ENCODE measurements at regions not wholly inside any gene's neighbourhood (a gene's known extent, or its start where the extent isn't known, plus 50 kb on each side); places are given as distances from the start of the nearest gene placed in this dataset.

DNA sequence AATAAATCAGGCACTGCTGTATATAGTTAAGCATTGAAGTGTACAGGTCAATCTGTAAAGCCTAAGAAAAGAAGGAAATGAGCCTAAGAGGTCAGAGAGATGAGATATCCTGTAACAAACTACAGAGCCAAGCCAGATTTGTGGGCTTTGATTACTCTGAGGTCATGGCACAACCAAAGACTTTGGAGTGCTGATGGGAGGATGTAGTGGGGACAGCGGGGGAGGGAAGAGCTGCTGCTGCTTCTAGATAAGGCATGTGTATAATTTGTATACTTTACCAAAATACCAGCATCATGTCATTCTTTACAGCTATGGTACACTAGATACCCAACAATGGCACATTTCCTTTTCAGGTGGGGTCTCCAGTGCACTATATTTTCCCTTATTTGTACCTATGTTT, 102.5 kb downstream of the OGFRL1 start:
- Mint-ChIP-seq H3K4me3 (no peak overlapping the region), H3K27ac (no peak overlapping the region), H3K36me3 (no peaks in the 10 kb centered on the region), H3K4me1 (peaks cover 1% of the 10 kb centered on the region), H3K9me3 (no peaks in the 10 kb centered on the region)
- DNase-seq (ENCODE audit: low spot score in 2 of 2) (no peak), ATAC-seq (no peak)

DNA sequence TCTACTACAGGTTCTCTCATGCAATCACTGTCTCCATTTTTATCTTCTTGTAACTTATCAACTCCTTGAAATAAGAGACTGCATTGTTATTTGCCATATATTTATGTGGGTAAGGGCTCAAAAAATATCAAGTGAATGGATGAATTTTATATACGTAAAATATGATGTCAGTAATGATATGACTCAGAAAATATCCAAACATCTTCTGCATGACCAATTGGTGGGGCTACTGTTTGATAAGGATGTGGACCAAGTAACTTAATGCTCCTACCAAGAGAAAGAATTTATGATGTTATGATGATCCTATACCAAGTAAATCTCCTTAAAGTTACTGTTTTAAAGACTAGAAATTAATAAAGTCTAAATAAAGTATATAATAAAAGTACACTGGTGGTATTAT, 103.7 kb downstream of the OGFRL1 start:
- Mint-ChIP-seq H3K4me1 (peaks cover 9% of the 10 kb centered on the region), H3K4me3 (no peak overlapping the region), H3K36me3 (no peaks in the 10 kb centered on the region), H3K9me3 (peaks cover 2% of the 10 kb centered on the region), H3K27ac (no peak overlapping the region)
- ATAC-seq (no peak), DNase-seq (ENCODE audit: low spot score in 2 of 2) (no peak)

DNA sequence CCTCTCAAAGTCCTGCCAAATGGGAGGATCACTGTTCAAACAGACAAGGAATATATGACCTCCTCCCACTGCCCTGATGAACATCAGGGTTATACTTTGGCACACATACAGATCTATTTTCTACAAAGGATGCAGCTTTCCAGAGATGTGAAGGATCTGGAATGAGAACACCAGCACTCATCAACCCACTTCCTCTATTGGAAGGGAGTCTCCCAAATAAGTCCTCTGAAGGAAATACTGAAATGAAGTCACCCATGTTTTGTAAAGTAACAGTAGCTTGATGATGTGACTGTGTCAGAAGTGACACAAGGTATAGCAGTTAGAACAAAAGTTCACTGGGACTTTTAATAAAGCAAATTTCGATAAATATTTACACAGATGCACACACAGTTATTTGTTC, 104.9 kb downstream of the OGFRL1 start:
- Mint-ChIP-seq H3K36me3 (no peaks in the 10 kb centered on the region), H3K4me1 (peaks cover 9% of the 10 kb centered on the region)

DNA sequence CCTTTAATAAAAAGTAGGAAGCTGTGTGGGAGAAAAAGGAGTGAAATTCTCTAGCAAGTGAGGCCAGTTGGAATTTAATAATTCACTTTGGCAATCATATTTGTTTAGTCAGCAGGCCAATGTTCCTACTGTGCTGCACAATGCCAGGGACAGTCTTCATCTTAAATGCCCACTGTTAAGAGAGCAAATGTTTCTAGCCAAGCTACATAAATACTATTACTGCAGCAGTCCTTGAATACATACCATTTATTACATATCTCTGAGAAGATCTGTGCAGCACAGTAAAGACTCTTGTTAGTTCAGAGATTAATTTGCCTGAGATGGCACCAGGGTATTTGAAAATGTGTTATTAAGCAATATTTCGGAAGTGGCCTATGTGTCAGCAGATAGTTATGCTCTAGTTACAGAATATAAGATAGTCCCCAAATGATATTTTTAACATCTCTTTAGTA, 105.4 kb downstream of the OGFRL1 start:
- peaks cover 2% of the 10 kb centered on the region for H3K9me3 Mint-ChIP-seq
- no peaks in the 10 kb centered on the region for H3K36me3 Mint-ChIP-seq
- H3K4me3 Mint-ChIP-seq: no peak overlapping the region
- no peak overlapping the region for H3K27ac Mint-ChIP-seq
- peaks cover 9% of the 10 kb centered on the region for H3K4me1 Mint-ChIP-seq
- DNase-seq (ENCODE audit: low spot score in 2 of 2): no peak
- ATAC-seq: no peak

More for the DNA sequence above, 104.9 kb downstream of the OGFRL1 start:
- DNase-seq (ENCODE audit: low spot score in 2 of 2) (no peak), ATAC-seq (no peak)
- H3K9me3 Mint-ChIP-seq: peaks cover 2% of the 10 kb centered on the region
- no peak overlapping the region for H3K4me3 Mint-ChIP-seq
- H3K27ac Mint-ChIP-seq: no peak overlapping the region

DNA sequence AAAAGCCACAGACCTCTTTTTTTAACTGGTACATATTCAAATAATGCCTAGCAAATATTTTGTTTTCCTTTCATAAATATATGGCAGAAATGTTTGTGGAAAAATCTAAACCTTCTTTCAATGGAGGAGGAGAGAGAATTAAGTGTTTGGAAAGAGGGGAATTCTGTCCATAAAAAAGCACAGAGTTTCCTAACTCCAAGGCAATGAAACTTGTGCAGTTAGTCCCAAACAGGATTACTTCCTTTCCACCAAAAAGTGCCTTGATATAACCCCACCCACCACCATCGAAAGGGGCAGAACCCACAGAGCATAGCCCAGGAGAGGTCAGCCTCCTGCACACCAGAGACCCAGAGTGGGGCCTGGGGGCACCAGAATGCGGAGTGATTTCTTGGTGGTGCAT, 106.3 kb downstream of the OGFRL1 start:
- DNase-seq (ENCODE audit: low spot score in 2 of 2) (no peak), ATAC-seq (no peak)
- Mint-ChIP-seq H3K9me3 (peaks cover 2% of the 10 kb centered on the region), H3K27ac (no peak overlapping the region), H3K4me3 (no peak overlapping the region), H3K4me1 (peaks cover 9% of the 10 kb centered on the region), H3K36me3 (no peaks in the 10 kb centered on the region)

DNA sequence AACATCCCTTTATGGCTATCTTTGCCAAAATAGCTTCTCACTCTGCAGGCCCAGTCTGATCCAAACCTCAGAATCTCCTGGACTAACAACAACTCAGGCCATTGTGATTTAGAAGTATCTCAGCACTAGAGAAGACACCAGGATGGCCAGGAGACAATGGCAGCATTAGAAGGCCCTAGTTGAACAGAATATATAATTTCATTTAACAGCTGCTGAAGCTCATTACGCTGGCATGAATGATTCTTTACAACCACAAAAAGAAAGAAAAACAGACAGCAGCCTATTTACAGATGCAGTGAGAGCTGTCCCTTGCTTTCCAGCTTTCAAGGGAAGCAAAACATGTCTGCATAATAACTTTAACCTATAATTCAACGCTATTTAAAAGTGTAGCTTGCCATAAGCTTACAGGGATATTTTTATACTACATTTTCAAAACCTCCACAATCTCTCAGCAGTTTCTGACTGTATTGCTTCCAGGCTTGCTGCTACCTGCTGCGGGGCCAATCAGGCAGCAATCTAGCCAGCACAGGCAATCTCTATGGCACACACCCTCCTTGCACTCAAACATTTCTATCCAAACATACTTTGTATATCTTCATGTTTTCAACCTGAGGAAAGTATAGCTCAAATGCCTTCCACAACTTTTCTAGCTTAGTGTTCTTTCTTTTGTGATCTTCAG, 107.3 kb downstream of the OGFRL1 start:
- no peak overlapping the region for H3K4me3 Mint-ChIP-seq

DNA sequence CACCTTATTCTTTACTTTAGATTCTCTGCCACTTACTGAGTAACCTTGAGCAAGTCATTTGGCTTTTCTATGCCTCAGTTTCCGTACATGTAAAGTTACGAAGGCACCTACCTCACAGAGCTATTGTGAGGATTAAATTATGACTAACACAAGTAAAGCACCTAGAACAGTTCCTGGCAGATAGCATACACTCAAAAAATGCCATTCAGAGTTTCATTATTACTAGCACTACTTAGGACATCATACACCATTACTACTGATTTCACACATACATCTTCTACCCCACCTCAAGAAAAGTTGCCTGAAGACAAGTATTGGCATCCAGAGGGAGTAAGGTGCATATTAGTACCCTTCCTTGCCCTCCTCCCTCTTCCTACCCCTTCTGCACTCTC, 107.8 kb downstream of the OGFRL1 start:
- Mint-ChIP-seq H3K9me3 (peaks cover 2% of the 10 kb centered on the region), H3K27ac (no peak overlapping the region), H3K4me1 (peaks cover 9% of the 10 kb centered on the region), H3K36me3 (no peaks in the 10 kb centered on the region), H3K4me3 (no peak overlapping the region)
- DNase-seq (ENCODE audit: low spot score in 2 of 2): no peak
- peak; percentile 93 for ATAC-seq

More for the DNA sequence above, 107.3 kb downstream of the OGFRL1 start:
- Mint-ChIP-seq H3K27ac (no peak overlapping the region), H3K4me1 (peaks cover 9% of the 10 kb centered on the region), H3K9me3 (peaks cover 2% of the 10 kb centered on the region), H3K36me3 (no peaks in the 10 kb centered on the region)
- DNase-seq (ENCODE audit: low spot score in 2 of 2) (no peak), ATAC-seq (peak; percentile 17)

DNA sequence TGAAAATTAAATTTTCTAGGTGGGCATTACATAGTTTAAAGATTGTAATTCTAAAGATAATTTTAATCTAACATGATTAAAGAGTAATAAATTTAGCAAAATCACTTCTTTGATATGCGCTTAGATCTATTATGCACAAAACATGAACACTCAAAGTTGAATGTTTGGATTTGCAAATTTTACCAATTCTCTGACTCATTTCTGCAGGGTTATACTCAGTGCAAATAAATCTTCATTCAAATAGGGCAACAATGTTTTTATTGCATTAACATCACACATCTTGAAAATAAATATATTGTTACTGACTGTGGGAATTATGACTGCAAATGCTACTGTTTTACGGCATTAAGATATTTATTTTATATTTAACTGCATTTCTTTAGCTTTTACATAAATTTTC, 110.7 kb downstream of the OGFRL1 start:
- Mint-ChIP-seq H3K36me3 (no peaks in the 10 kb centered on the region), H3K4me3 (no peak overlapping the region), H3K27ac (no peak overlapping the region), H3K4me1 (peaks cover 9% of the 10 kb centered on the region), H3K9me3 (peaks cover 2% of the 10 kb centered on the region)
- ATAC-seq (no peak), DNase-seq (ENCODE audit: low spot score in 2 of 2) (no peak)

DNA sequence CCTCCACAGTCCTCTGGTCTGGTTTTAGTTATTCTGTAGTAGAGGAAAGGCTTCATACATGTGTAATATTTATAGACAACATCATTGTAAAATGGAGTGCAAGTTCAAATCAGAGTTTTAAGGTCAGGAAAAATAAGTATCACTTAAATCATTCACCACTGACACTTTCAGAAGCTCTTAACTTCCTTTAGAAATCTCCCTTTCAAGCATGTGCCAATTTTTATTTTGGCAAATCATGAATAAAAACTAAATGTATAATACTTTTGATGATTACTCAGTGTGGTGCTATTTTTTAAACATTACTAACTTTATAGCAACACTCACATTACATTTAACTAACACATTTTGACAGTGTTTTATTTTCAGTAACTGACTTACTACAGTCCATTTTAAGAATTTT, 112.2 kb downstream of the OGFRL1 start:
- Mint-ChIP-seq H3K36me3 (no peaks in the 10 kb centered on the region), H3K9me3 (peaks cover 2% of the 10 kb centered on the region), H3K4me3 (no peak overlapping the region), H3K4me1 (peaks cover 9% of the 10 kb centered on the region), H3K27ac (no peak overlapping the region)
- ATAC-seq (no peak), DNase-seq (ENCODE audit: low spot score in 2 of 2) (no peak)

DNA sequence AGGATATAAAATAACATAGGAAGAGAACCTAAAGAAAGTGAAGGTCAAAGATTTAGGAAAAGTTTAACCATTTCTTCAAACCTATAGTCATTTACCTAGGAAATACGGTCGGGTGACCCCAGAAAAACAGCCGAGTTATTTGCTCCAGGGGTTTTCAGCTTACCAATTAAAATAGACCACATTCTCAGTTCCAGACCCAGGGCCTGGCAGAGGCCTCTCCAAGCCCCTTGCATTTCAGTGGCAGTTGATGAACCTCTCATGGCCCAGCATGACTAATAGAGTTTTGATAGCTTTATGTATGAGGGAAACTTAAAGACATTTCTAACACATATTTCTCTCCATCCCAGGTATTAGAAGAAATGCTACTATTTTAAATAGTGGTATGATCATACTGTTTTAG, 113.5 kb downstream of the OGFRL1 start:
- no peaks in the 10 kb centered on the region for H3K4me1 Mint-ChIP-seq
- H3K4me3 Mint-ChIP-seq: no peak overlapping the region
- H3K36me3 Mint-ChIP-seq: no peaks in the 10 kb centered on the region
- no peak for ATAC-seq
- no peaks in the 10 kb centered on the region for H3K9me3 Mint-ChIP-seq
- no peak for DNase-seq (ENCODE audit: low spot score in 2 of 2)
- no peak overlapping the region for H3K27ac Mint-ChIP-seq

DNA sequence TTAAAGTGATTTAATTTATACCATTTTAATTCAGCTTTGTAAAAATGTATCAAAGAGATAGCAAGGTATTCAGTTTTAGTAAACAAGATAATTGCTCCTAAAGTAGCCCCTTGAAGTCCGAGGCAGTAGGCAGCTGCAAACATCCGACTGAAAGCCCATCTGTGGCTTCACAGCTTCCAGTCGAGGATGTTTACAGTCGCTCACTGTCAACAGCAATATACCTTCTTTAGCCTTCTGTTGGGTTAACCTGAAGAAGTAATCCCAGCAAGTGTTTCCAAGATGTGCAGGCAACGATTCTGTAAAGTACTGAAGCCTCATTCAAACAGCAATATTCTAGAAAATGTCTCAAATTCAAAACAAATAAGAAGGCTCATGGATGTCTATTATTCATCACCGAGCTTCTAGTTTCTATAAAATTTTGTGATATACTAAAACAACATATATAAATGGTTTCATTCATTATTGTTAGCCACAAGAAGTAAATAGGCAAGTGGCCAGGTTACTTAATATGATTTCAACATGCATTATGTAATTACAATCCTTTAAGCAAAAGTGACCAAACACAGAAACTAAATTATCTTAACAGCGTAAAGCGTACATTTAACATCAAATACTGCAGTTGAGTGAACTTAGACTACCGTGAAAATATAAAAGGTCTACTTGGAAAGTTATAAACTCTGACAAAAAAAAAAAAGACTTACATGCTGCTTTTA, 115.0 kb downstream of the OGFRL1 start:
- Mint-ChIP-seq H3K36me3 (no peaks in the 10 kb centered on the region), H3K4me1 (no peaks in the 10 kb centered on the region), H3K4me3 (no peak overlapping the region), H3K9me3 (no peaks in the 10 kb centered on the region), H3K27ac (no peak overlapping the region)
- DNase-seq (ENCODE audit: low spot score in 2 of 2) (no peak), ATAC-seq (no peak)

DNA sequence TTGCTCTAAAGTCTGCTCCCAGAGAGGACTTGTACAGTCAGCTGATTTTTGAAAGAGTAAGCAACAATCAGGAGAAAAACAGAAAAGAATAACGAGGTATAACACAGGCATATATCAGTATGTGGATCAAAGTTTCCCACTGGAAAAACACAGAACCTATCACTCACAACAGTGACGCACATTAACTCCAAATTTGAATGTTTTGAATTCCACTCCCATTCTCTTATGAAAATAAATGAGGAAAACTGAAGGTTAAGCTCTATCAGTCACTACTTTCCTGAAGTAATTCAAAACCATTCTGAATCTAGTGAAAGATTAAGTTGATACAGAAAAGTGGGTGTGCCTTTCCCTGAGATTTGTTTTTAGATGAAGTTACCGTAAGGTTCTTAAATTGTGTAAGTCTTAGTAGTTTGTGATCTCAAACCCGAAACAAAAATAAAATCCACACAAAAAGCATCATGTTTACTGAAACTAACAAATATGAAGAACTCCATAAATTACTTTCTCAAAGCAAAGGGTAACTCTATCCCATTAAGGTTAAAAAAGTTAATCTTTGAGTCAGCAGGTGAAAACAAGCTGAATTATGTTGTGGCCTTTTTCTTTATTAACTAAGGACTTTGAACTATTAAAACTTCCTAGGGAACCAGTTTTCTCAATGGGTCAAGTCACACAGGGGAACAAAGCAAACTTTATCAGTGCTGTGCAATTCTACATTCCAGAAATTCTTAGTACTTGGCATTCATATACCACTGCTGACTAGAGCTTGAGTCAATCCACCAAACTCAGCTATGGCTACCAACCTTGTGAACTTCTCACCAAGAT, 115.7 kb downstream of the OGFRL1 start:
- H3K9me3 Mint-ChIP-seq: no peaks in the 10 kb centered on the region
- ATAC-seq (no peak), DNase-seq (ENCODE audit: low spot score in 2 of 2) (no peak)
- no peaks in the 10 kb centered on the region for H3K4me1 Mint-ChIP-seq
- no peak overlapping the region for H3K27ac Mint-ChIP-seq
- no peak overlapping the region for H3K4me3 Mint-ChIP-seq
- H3K36me3 Mint-ChIP-seq: no peaks in the 10 kb centered on the region

DNA sequence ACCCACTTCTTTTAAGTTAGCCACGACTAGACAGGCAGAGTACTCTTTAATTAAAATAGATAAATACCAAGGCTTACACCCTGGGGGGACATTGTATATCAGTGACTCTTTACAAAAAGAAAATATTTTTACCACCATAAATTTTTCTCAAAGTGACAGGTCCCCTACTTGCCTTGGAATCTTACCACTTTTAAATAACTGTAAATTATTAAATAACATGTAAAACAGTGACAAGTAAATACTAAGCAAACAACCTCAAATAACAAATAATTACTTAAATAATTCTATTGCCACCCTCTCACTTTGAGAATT, 116.3 kb downstream of the OGFRL1 start:
- ATAC-seq (no peak), DNase-seq (ENCODE audit: low spot score in 2 of 2) (no peak)
- Mint-ChIP-seq H3K4me3 (no peak overlapping the region), H3K4me1 (no peaks in the 10 kb centered on the region), H3K27ac (no peak overlapping the region), H3K36me3 (no peaks in the 10 kb centered on the region), H3K9me3 (no peaks in the 10 kb centered on the region)

DNA sequence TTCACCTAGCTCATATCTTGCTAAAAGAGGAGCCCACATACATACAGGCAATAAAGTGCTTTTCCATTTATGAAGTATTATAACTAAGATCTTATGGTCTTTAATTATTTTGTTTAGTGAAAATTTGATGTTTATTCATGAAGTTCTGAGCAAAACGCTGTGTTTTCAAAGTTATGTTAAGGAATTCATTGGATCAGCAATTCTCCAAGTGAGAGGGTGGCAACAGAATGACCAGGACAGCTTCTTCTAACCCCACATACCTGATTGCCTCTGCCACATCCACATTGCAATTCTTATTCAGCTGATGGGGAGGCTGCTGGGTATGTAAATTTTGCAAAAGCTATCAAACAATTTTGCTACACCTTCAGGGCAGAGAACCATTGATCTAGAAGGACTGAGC, 116.8 kb downstream of the OGFRL1 start:
- no peak for ATAC-seq
- no peaks in the 10 kb centered on the region for H3K36me3 Mint-ChIP-seq
- no peak overlapping the region for H3K4me3 Mint-ChIP-seq
- no peaks in the 10 kb centered on the region for H3K4me1 Mint-ChIP-seq
- no peak overlapping the region for H3K27ac Mint-ChIP-seq
- H3K9me3 Mint-ChIP-seq: no peaks in the 10 kb centered on the region
- DNase-seq (ENCODE audit: low spot score in 2 of 2): no peak

DNA sequence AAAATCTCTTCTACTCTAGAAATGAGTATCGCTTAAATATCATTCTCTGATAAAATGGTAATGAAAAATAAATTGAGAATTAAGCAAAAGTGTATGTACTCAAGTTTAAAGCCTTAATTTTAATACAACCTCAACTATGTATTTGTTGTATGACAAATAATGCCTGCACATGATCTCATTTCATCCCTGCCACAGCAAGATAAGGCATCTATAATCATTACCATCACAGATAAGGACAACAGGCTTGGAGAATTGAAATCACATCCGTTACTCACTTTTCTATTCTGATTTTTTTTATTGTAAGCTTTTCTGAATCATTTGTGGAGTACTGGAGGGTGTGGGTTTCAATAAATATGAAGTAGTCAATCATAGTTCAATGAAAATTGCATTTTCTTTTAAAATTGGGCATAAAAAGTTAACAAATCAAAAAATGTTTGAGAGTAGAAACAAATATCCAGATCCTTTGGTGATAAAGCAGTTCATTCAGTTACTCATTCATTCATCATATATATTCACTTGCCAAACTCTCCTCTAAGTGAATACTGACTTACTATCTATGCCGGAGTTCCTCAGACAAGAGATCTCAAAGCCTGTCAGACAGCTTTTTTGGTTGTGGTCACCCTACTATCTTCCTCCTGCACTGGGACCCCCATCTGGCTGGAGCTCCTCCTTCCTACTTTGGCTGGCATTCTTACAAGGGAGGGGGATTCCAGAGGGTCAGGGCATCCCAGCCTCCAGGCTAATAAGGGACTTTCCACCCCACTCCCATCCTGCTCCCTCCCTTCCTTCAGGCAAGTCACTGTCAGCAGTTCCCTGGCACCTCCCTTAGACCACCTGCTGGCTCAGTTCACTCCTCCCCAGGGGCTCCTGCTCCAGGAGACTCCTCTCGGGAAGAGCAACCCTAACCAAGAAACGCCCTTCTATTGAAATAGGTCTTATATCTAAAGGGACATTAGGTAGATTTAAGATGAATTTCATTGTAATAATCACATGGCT, 118.6 kb downstream of the OGFRL1 start:
- H3K36me3 Mint-ChIP-seq: no peaks in the 10 kb centered on the region
- H3K9me3 Mint-ChIP-seq: no peaks in the 10 kb centered on the region
- ATAC-seq (no peak), DNase-seq (ENCODE audit: low spot score in 2 of 2) (no peak)
- H3K4me1 Mint-ChIP-seq: no peaks in the 10 kb centered on the region
- no peak overlapping the region for H3K27ac Mint-ChIP-seq
- no peak overlapping the region for H3K4me3 Mint-ChIP-seq
